Stimulated activated CD8-positive, alpha-beta memory T cell treated with anti-CD3 and anti-CD28 coated beads, Interleukin-7, amount 100 ng/mL, for 48 hours (primary cell): ENCODE measurements at regions not wholly inside any gene's neighbourhood (a gene's known extent, or its start where the extent isn't known, plus 50 kb on each side); places are given as distances from the start of the nearest gene placed in this dataset.
"Not testable (repeated sequence)": the region's sequence is repeated elsewhere in the genome, so short reads cannot be mapped to it uniquely, and the experiment has no call there.

Source experiments
- DNase-seq, 2 donors: peaks; one replicate each; pipeline ENCODE4 v3.0.0-alpha.2; 2020; ENCODE audit warnings: low read depth in 1 of 2; ENCODE audit errors: extremely low read depth in 1 of 2

DNA sequence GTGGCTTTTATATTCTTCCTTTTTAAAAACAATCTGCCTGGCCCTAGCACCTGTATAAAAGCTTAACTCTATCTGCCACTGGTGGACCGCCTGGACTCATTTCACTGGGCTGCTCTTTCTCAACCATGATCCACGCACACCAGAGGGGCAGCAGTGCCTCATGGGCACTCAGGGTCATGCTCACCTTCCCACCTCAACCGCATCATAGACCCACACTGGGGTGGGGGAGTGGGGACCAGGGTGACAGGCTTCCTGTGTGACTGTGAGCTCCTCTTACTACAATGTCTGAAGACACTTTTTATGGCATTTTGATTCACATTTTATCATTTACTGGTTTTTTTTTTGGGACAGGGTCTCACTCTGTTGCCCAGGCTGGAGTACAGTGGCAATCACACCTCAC lies 4038.8 kb upstream of the TPTE start:
- DNase-seq: not testable (repeated sequence)

DNA sequence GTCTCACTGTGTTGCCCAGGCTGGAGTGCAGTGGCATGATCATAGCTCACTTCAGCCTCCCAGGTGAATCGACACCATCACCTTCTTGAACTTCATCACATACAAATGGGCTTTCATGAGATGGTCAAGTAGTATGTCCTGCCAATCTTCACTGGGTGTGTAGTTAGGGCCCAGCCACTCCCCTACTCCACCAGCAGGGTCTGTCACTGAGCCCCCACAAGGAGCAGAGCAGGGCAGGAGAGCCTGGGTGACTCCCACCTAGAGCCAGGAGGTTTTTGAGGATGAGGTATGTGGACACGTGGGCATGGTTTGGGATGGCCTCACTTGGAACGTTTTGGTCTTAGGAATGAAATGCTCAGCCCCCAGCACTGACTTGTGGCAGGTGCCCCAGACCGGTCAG lies 4037.7 kb upstream of the TPTE start:
- not testable (repeated sequence) for DNase-seq

DNA sequence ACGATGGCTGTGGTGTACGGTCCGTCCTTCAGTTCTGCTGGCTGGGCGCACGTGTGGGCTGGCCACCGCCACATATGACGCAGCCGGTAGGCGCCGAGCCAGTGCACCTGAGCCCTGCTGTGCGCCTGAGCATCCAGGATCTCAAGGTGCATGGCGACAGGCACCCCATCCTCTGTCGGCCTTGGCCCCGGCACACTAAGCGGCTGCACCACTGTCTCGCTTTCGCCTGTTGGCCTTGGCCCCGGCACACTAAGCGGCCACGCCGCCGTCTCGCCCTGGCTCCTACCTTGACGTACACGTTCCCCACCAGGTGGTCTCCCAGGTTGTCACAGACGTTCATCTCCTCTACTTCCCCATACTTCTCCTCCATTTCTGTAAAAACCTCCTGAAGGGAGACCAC lies 4034.6 kb upstream of the TPTE start:
- DNase-seq: not testable (repeated sequence)

DNA sequence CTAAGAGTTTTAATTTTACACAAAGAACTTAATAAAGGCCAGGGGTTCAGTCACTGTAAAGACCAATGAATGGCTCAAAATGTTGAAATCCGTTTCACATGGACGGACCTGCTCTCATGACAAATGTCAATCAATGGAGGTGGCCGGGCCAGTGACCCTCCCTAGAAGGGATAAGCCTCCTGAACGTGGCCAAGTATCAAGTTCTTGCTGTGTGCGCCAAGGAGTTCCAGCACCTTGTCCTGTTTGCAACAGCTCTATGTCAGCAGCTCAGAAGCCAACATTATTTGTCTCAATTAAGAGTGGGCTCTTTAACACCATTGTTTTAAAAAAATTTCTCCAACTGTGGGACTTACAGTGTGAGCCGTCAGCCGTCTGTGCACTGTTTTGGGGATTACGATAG lies 4028.7 kb upstream of the TPTE start:
- not testable (repeated sequence) for DNase-seq

DNA sequence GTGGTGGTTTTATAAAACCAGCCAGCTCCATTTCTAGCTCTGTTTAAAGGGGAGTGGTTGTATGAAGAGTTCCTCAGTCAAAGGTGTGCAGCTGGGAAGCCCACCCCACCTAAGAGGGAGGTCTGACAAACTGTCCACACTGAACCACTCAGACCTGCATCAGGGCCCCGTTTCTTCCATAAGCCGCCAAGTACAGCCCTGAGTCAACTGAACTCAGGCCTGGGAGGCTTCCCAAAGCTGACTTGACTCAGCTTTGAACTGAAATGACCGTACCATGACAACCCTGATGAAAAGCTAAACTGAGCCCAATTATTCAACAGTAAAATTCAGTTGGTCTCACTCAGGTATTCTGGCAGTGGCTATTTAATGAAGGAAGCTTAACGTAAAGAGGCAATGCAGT lies 4027.4 kb upstream of the TPTE start:
- not testable (repeated sequence) for DNase-seq

DNA sequence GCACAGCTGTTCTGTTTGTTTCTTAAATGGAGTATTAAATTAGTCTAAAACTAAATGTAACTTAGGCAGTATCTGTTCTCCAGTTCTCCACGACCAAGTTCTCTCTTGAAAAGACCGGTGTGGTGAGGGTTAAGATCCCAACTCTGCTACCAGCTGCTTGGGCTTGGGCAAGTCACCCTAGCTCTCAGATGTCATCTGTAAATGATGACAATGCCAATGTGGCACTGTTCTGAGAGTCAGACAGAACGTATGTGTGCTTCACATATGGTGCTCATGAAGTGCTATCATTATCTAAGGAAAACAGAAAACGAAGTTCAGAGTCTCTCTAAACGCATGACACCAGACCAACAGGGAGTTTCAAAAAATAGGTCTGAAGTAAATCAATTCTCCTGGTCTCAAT lies 4025.0 kb upstream of the TPTE start:
- not testable (repeated sequence) for DNase-seq

DNA sequence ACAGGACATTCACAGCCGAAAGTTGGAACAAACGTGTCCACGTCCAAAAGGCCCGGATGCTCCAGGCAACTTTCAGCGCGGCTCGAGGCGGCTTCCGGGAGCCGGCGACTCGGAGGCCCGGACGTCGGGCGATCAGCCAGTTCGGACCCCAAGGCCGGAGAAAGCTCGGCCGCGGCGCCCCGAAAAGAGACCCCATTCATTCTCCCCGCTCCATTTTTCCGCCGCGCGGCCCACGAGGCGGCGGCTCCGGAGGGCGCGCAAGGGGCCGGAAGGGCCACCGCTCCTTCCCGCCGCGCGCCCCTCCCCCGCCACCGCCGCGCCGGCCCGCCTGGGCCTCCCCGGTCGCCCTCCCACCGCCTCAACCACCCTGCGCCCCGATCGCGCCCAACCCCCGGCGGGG lies 4022.7 kb upstream of the TPTE start:
- DNase-seq: peak in 1 of 2 donors; percentile 4

DNA sequence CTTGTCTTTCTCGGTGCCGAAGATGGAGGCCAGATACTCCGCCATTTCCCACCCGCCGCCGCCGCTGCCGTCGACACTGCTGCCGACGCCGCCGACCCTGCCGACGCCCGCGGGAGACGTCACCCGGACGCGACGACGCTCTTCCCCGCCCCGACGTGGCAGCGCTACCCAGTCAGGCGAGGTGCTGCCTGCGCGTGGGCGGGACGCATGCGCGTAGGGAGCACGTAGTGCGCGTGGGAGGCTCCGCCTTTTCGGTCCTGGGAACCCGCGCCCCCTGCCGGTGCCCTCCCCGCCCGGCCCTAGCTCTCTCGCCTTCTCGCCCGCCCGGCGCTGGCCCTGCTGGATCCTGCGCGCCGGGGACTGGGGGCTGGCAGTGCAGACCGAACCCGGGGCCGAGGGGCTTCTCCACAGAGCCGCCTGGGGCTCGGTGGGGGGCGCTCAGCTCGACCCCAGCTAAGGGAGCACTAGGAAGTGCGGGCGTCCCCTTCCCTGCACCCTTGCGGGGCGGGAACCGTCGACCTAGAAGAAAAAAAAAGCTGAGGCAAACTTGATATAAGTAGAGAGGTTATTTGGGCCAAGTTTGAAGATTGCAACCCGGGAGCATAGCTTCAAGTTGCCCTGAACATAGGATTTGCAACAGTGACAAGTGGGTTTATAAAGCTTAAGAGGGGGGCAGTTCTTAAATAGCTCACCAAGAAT lies 4022.1 kb upstream of the TPTE start:
- peak in 1 of 2 donors; percentile 61 for DNase-seq

DNA sequence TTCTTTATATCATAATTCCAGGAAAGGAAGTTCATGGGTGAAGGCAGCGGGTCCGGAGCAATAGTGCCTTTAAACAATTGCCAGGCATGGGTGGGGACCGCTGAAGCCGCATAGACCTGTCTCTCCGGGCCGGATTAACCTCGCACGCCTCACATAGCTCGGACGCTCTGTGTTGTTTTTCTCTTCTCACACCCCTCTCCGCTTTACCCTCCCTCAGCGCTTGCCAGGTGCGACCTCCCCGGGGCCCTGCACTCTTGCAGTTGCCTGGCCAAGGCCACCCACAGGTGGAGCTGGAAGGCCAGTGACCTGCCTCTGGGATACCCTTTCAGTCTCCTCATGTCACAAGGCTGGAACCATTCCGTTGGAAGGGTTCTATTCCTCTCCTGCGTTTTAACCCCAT lies 4021.5 kb upstream of the TPTE start:
- DNase-seq: not testable (repeated sequence)

DNA sequence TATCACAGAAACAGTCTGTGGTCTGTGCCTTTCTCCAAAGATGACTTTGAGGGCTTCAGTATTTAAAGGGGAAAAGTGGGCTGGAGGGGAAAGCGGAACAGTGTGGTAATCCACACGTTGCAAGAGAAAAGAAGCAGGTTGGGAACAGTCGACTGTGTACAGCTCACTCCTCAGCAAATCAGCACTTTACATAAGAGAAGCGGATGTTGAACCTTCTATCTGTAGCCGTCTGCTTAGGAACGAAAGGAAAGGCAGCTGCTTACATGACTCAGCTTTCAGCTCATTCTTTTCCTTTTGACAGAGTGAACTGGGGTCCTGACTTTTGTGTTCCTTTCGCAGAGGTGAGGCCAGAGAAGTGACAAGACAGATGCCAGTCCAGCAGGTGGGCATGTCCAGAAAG lies 4020.7 kb upstream of the TPTE start:
- not testable (repeated sequence) for DNase-seq

DNA sequence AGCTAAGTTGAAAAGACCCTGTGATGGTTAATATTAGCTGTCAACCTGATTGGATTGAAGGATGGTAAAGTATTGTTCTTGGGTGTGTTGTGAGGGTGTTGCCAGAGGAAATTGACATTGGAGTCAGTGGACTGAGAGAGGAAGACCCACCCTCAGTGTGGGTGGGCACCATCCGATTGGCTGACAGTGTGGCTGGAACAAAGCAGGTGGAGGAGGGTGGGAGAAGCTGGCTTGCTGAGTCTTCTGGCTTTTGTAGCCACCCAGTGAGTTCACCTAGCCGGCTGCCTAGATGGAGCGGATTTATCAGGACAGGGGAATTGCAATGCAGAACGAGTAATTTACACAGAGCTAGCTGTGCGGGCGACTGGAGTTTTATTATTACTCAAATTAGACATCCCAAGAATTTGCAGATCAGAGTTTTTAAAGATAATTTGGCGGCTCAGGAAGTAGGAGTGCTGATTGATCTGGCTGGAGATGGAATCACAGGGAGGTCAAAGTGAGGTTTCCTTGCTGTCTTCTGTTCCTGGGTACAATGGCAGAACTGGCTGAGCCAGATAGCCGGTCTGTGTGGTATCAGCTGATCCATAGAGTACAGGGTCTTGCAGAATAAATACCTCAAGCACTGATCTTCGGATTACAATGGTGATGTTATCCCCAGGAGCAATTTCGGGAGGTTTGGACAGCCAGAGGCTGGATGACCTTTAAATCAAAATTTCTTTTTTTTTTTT lies 4015.1 kb upstream of the TPTE start:
- not testable (repeated sequence) for DNase-seq

DNA sequence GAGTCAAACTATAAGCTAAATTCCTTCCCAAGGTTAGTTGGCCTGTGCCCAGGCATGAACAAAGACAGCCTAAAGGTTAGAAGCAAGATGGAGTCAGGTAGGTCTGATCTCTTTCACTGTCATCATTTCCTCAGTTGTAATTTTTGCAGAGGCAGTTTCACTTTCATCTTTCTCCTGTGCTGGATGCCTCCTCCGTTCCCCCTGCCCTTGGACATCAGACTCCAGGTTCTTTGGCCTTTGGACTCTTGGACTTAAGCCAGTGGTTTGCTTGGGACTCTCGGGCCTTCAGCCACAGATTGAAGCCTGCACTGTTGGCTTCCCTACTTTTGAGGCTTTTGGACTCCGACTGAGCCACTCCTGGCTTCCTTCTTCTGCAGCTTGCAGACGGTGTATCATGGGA lies 4013.8 kb upstream of the TPTE start:
- not testable (repeated sequence) for DNase-seq

DNA sequence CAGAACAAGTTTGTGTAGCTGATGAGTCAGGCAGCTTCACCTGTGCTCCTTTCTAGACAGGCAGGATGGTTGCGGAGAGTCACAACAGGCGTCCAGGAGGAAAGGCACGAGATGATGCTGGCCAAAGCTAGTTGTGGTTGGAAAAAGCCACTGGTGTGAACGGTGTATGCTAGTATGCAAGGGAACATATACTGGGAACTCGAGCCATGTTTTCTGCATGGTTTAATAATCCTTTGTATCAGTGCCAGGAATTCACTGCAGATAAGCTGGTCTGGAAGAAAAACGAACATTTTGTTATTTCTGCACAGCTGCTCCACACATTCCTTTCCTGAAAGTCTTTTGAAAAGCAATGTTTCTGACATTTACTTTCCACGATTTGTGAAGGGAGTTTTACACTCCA lies 3999.6 kb upstream of the TPTE start:
- DNase-seq: not testable (repeated sequence)

DNA sequence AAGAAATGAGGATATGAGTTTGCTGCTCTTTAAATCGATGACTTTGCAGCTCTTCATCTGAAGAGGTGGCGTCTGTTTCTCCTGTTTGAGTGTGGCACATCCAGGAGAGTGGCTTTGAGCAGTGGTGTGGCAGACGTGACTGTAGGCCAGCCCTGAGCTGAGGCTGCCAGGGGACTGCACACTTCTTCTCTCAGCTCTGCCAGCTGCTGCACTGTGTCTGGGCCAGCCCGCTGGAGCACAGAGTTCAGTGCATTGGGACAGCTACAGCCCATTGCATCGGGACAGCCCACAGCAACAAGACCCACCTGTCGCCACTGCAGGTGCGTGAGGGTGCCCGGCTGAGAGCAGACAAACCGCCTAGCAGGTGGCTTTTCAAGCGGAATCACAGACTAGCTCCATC lies 3995.2 kb upstream of the TPTE start:
- DNase-seq: not testable (repeated sequence)

DNA sequence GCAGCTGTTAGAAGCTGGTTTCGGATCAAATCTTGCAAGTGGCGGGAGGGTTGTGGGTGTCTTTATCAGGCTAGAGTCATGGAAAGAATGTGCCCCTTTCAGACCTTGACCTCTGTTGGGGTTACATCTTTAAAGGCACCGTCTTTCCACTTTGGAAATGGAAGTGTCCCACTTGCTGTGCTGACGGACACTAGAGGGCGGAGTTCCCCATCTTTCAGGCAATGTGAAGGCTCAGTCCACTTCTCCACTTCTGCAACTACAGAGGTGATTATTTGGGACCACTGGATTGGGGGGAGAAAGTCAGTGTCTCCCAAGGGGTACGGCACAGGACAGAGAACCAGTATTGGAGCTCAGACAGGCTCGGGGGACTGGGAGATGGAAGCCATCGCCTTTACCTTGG lies 3990.7 kb upstream of the TPTE start:
- not testable (repeated sequence) for DNase-seq

DNA sequence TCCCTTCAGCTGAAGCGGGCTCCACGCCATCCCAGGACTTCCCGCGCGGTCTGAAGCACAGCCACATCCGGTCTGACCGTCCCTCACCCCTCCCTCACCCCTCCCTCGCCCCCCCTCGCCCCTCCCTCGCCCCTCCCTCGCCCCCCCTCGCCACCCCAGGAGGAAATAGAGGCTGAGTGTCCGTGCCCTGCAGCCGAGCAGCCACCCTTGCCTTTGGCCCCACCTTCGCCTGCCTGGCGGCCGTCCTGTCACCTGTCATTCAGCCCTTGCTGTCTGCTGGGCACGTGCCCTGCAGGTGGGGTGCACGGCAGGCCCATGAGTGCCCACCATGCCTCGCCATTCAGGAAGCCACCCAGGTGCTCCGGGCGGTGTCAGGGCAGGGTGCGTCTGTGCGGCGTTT lies 3988.1 kb upstream of the TPTE start:
- DNase-seq: not testable (repeated sequence)

DNA sequence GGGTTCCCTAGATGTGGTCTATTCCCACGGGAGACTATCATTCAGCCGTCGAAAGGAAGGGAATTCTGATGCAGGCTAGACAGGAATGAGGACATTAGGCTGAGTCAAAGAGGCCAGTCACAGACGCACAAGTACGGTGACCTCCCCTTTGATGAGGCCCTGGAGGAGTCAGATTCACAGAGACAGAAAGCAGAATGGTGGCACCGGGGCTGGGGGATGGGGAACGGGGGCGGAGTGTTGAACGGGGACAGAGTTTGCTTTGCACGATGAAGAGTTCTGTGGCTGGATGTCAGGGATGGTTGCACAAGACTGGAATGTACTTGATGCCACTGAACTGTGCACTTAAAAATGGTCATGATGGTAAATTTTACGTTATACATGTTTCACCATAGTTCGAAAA lies 3983.1 kb upstream of the TPTE start:
- DNase-seq: not testable (repeated sequence)

DNA sequence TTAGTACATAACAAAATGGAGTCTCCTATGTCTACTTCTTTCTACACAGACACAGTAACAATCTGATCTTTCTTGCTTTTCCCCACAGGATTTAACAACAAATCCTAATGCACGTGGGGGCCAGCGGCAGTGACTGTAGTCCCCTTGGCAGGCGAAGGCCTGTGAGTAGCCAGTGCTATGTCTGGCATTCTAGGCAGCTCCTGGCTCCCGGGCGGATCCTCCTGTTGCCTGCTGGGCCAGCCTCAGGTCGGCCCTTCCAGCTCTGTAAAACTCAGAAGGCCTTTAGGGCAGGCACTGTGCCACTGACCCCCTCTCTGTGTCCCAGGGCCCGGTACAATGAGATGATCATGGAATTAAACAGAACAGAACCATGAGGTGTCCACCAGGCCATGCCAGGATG lies 3981.7 kb upstream of the TPTE start:
- not testable (repeated sequence) for DNase-seq

DNA sequence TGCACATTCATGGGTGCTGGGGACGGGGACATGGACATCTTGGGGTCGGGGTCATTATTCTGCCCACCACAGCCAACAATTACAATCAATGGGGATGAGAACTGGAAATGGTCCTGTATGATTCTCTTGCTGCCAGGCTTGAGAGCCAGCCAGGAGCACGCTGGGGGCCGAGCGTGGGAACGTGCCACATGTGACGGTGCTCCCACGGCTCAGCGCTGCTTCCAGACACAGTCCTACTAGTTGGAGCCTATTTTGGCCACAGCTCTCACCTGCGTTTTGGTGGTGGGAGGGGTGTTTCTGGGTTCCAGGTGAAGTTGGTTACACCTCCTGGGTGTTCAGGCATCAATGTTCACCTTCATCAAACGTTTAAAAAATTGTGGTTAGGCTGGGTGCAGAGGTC lies 3980.3 kb upstream of the TPTE start:
- DNase-seq: not testable (repeated sequence)

DNA sequence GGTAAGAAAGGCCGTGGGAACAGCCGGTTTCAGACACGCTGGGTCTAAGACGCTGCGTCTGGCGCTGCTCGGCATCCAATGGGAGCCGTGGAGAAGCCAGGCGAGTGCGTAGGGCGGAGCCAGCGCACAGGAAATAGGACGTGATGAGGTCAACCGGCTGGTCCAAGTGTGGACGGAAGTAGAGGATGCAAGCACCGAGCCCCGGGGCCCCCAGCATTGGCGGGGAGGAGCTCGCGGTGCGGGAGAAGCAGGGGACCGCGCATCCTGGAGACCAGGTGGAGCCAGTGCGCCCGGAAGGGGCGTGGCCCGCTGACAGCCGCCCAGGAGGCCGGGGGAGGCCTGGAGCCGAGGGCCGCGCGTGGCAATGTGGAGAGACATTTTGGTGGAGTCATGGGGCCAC lies 3976.1 kb upstream of the TPTE start:
- DNase-seq: not testable (repeated sequence)

DNA sequence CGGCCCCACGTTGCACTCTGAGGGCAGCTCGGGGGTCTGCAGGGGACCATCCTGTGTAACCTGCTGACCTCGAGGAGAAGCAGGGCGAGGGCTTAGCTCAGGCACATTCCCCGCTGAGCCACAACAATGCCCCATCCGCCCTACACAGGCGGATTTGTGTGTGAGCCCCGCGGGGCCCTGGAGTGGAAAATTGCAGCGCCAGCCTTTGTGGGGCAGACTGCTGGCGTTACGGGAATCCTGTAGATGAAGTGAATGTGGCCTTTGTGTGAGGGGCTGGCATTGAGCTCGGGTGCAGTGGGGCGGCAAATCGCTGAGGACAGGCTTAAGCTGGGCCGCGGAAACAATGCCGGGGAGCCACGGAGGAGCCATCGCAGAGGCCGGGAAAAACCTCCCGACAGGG lies 3970.3 kb upstream of the TPTE start:
- DNase-seq: not testable (repeated sequence)
